Sigmoid colon (tissue), 6 donors: ENCODE measurements at regions not wholly inside any gene's neighbourhood (a gene's known extent, or its start where the extent isn't known, plus 50 kb on each side); places are given as distances from the start of the nearest gene placed in this dataset.

Experiments
- DNase-seq: peaks from one replicate; pipeline ENCODE4 v3.0.0-alpha.2; 2019
- H3K27ac ChIP-seq, 4 donors: fragments of 200-600 bp; sonication (generic); one replicate each; pipeline ENCODE4 v1.5.1; 2016 to 2019; ENCODE audit warnings: mild to moderate bottlenecking in 1 of 4
- H3K27me3 ChIP-seq, 3 donors: fragments of 200-600 bp; sonication (generic); one replicate each; pipeline ENCODE4 v1.5.1; 2019; ENCODE audit warnings: mild to moderate bottlenecking in 1 of 3
- H3K36me3 ChIP-seq, 4 donors: fragments of 200-600 bp; sonication (generic); one replicate each; pipeline ENCODE4 v1.5.1; 2016 to 2019
- H3K4me1 ChIP-seq, 4 donors: fragments of 200-600 bp; sonication (generic); one replicate each; pipeline ENCODE4 v1.5.1; 2017 to 2019
- H3K4me3 ChIP-seq, 4 donors: fragments of 200-600 bp; sonication (generic); one replicate each; pipeline ENCODE4 v1.5.1; 2017 to 2019; ENCODE audit warnings: mild to moderate bottlenecking in 2 of 4, moderate library complexity in 1 of 4
- H3K9me3 ChIP-seq, 4 donors: fragments of 200-600 bp in 3 of 4; sonication (generic) in 3 of 4; one replicate each; pipeline versions ENCODE4 v1.5.1 to v1.6.1; 2013 to 2019
- EP300 ChIP-seq, 4 donors: sonication (generic); formaldehyde crosslinking; IDR thresholded peaks; one replicate each; pipeline ENCODE4 v1.6.1; 2017; ENCODE audit warnings: antibody characterized with exemption in 4 of 4
- POLR2A ChIP-seq, 2 donors: fragments of 450-650 bp; IDR thresholded peaks; one replicate each; pipeline ENCODE4 v1.6.1; 2016; ENCODE audit warnings: antibody characterized with exemption in 2 of 2, mild to moderate bottlenecking in 2 of 2, moderate library complexity in 2 of 2
- POLR2AphosphoS5 ChIP-seq, 4 donors: sonication (generic); formaldehyde crosslinking; IDR thresholded peaks; one replicate each; pipeline ENCODE4 v1.6.1; 2017; ENCODE audit warnings: antibody characterized with exemption in 4 of 4
- whole genome bisulfite sequencing, 2 donors: extraction: QIAGEN DNeasy Blood & Tissue Kit; methylation state at CpG; one replicate each; pipeline ENCODE4 v1.1.7; 2013; 5-methylcytosine and 5-hydroxymethylcytosine counted together
- intact Hi-C: fragments of 100-400 bp; cut with DNase I; formaldehyde crosslinking; loops from one replicate; pipeline ENCODE4 v1.15.1; 2023
- TF ChIP-seq, protein P1 (sequence below), 4 experiments: fragments of 450-650 bp in 3 of 4; fragments of 200-600 bp in 1 of 4; IDR thresholded peaks; one replicate each; pipeline ENCODE4 v1.5.1; 2016 to 2019; ENCODE audit warnings: antibody characterized with exemption in 4 of 4, mild to moderate bottlenecking in 3 of 4, moderate library complexity in 2 of 4
- donor health status: healthy with polysubstance abuse.
- donor health status: healthy.

DNA sequence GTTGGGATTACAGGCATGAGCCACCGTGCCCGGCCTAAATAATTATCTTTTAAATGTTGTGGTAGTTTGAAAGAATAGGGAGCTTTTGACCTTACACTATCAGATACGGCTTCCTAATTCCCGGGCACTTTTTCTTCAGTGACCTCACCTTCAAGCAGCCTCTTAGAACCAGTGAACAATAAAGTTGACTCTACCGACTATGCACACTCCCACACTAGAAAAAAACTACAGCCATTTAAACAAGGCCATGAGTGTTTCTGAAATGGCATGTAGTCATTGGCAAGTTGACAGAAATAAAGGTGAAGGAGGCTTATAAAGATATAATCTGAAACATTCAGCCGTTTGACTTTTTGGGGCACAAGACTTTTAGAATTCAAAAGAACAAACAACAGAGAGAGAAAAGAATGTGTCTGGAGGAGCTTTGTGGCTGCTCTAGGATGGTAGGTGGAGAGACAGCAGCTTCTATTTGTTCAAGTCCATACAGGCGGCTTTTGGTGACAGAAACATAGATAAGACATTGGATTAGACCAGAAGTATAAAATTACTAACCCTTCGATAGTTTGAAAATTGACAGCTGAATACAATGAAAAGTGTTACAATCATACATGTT, 75.2 kb downstream of the GJA1 start:
- 47 to 67% methylated on average over 8 of the region's 8 CpGs for WGBS, 2 donors
- peaks cover 0 to 18% (median 13%) of the 10 kb centered on the region in 4 donors for H3K4me1 ChIP-seq
- no peak overlapping the region for H3K4me3 ChIP-seq
- H3K27me3 ChIP-seq, result no peaks in the 10 kb centered on the region
- DNase-seq, result no peak
- intact Hi-C loops, result no loop called here
- peak overlapping the region in 1 of 4 donors; percentile 67 for H3K27ac ChIP-seq
- no peaks in the 10 kb centered on the region for H3K9me3 ChIP-seq
- TF ChIP-seq EP300 (IDR thresholded peaks at IDR 0.05) (no peak), POLR2A (IDR thresholded peaks at IDR 0.05) (no peak), POLR2AphosphoS5 (IDR thresholded peaks at IDR 0.05) (no peak)
- TF ChIP-seq, protein P1, sequence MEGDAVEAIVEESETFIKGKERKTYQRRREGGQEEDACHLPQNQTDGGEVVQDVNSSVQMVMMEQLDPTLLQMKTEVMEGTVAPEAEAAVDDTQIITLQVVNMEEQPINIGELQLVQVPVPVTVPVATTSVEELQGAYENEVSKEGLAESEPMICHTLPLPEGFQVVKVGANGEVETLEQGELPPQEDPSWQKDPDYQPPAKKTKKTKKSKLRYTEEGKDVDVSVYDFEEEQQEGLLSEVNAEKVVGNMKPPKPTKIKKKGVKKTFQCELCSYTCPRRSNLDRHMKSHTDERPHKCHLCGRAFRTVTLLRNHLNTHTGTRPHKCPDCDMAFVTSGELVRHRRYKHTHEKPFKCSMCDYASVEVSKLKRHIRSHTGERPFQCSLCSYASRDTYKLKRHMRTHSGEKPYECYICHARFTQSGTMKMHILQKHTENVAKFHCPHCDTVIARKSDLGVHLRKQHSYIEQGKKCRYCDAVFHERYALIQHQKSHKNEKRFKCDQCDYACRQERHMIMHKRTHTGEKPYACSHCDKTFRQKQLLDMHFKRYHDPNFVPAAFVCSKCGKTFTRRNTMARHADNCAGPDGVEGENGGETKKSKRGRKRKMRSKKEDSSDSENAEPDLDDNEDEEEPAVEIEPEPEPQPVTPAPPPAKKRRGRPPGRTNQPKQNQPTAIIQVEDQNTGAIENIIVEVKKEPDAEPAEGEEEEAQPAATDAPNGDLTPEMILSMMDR (IDR thresholded peaks at IDR 0.05), result no peak
- H3K36me3 ChIP-seq, result no peaks in the 10 kb centered on the region

DNA sequence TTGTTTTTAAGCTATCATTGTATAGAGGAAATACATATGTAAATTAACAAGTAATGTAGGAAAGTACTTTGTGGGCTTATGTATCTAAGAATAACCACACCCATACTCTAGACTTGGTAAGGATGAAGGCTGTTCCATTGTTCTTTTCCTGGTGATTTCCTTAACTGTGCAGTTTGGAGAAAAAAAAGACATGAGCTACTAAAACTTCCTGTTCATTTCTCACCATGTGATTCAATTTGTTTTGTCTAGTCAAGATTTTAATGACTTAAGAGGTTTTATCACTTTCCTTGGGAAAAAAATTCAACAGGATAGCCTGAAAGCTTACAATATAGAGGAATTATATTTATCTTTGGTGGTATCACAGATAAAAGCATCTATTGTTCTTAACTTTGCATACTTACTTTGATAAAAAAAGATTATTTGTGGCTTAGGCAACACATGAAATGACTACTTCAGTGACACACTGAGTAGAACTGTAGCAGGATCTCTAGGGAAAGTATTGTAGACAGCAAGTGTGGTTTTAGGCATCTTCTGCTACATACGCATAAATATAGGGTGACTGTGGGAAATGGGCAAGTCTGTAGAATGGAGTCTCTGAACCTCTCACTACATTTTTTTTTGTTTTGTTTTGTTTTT, 80.3 kb downstream of the GJA1 start:
- WGBS, 2 donors, result 96 to 98% methylated on average over 1 of the region's 1 CpG
- Histone ChIP-seq H3K4me3 (no peak overlapping the region), H3K36me3 (no peaks in the 10 kb centered on the region), H3K27me3 (no peaks in the 10 kb centered on the region), H3K4me1 (peaks cover 0 to 5% (median under 1%) of the 10 kb centered on the region in 4 donors), H3K27ac (no peak overlapping the region), H3K9me3 (no peaks in the 10 kb centered on the region)
- no peak for DNase-seq
- TF ChIP-seq, protein P1 (IDR thresholded peaks at IDR 0.05), result no peak
- TF ChIP-seq EP300 (IDR thresholded peaks at IDR 0.05) (no peak), POLR2A (IDR thresholded peaks at IDR 0.05) (no peak), POLR2AphosphoS5 (IDR thresholded peaks at IDR 0.05) (no peak)
- intact Hi-C loops, result no loop called here

DNA sequence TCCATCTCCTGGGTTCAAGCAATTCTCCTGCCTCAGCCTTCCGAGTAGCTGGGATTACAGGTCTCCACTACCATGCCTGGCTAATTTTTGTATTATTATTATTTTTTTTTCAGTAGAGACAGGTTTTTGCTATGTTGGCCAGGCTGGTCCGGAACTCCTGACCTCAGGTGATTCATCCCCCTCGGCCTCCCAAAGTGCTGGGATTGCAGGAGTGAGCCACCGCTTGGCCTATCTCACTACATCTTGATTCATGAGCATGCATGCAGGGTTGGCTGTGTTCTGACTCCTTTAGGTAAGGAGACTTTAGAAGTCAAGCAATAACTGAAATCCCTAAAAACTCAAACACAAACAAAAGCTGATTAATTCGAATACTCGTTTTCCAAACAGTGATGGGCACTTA, 80.9 kb downstream of the GJA1 start:
- Histone ChIP-seq H3K36me3 (no peaks in the 10 kb centered on the region), H3K4me3 (no peak overlapping the region), H3K27me3 (no peaks in the 10 kb centered on the region), H3K27ac (no peak overlapping the region), H3K4me1 (peaks cover 0 to 11% (median 5%) of the 10 kb centered on the region in 4 donors), H3K9me3 (no peaks in the 10 kb centered on the region)
- 89 to 90% methylated on average over 6 of the region's 6 CpGs for WGBS, 2 donors
- TF ChIP-seq EP300 (IDR thresholded peaks at IDR 0.05) (no peak), POLR2AphosphoS5 (IDR thresholded peaks at IDR 0.05) (no peak), POLR2A (IDR thresholded peaks at IDR 0.05) (no peak)
- TF ChIP-seq, protein P1 (IDR thresholded peaks at IDR 0.05), result no peak
- no peak for DNase-seq
- intact Hi-C loops, result no loop called here

DNA sequence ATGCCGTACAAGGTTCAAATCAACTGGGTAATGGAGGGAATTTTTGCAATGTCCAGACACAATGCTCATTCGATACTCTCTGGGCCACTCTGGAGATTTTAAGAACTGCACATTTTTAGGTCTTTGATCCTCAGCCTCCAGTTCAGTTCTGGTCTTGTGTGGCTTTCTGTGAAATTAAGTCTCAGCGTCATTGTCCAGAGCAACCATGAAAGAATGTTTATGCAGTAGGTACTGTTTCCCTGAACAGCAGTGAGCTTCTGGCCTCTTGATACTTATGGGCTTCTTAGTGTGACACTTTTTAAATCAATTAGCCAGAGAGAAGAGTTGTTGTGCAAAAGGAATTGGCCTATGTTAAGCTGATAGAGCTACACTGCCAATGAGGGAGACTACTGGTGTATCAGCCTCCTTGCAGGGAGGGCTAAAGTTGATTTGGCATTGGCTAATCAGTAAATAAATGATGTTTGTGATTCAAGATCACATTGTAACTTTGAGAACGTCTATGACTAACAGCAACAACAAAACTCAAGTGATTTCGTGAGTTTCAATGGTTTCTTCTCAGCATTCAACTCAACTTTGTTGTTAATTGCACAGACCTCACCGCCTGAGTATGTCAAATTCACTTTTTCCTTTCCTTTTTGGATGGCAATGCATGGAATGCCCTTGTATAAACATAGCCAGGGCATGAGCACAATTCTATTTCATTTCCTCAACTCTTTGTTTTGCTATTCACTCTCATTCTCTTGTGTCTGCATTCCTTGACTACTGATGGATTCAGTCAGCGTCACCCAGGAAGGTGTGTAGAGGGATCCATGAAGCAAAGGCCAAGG, 85.1 kb downstream of the GJA1 start:
- peak overlapping the region in 1 of 4 donors; percentile 87 for H3K27ac ChIP-seq
- H3K9me3 ChIP-seq, result no peaks in the 10 kb centered on the region
- WGBS, 2 donors, result 73 to 76% methylated on average over 7 of the region's 7 CpGs
- TF ChIP-seq, protein P1 (IDR thresholded peaks at IDR 0.05), result no peak
- TF ChIP-seq POLR2AphosphoS5 (IDR thresholded peaks at IDR 0.05), result no peak
- H3K36me3 ChIP-seq, result no peaks in the 10 kb centered on the region
- DNase-seq, result no peak
- H3K27me3 ChIP-seq, result no peaks in the 10 kb centered on the region
- peaks cover 0 to 39% (median 28%) of the 10 kb centered on the region in 4 donors for H3K4me1 ChIP-seq
- intact Hi-C loops, result loop anchor here (5.0 kb wide), 1 partner anchor 78 kb away; no protein-coding TSS in a partner anchor
- H3K4me3 ChIP-seq, result no peak overlapping the region
